Mesendoderm (in vitro differentiated cells): ENCODE measurements at regions not wholly inside any gene's neighbourhood (a gene's known extent, or its start where the extent isn't known, plus 50 kb on each side); places are given as distances from the start of the nearest gene placed in this dataset.

Source experiments
- DNase-seq: peaks from one replicate; pipeline ENCODE4 v3.0.0; 2013
- H2AK5ac ChIP-seq: 2 replicates; pipeline ENCODE4 v1.6.1; 2013; ENCODE audit warnings: low read length, inconsistent platforms
- H2BK120ac ChIP-seq: 2 replicates; pipeline ENCODE4 v1.6.1; 2013; ENCODE audit warnings: low read depth, mild to moderate bottlenecking, low read length, moderate library complexity, mixed read lengths
- H2BK15ac ChIP-seq: replicated peaks from 2 replicates; pipeline ENCODE4 v1.6.1; 2013; ENCODE audit warnings: low read depth, mild to moderate bottlenecking, moderate library complexity
- H2BK5ac ChIP-seq: 2 replicates; pipeline ENCODE4 v1.6.1; 2013; ENCODE audit warnings: low read length, inconsistent platforms
- H3K18ac ChIP-seq: 2 replicates; pipeline ENCODE4 v1.6.1; 2013; ENCODE audit warnings: mild to moderate bottlenecking, low read length, mixed read lengths
- H3K23ac ChIP-seq: one replicate; pipeline ENCODE4 v1.6.1; 2013; ENCODE audit warnings: low read length
- H3K27ac ChIP-seq: 2 replicates; pipeline ENCODE4 v1.5.1; 2013; ENCODE audit warnings: low read depth, mild to moderate bottlenecking, inconsistent platforms, low read length, moderate library complexity
- H3K27me3 ChIP-seq: 2 replicates; pipeline ENCODE4 v1.6.1; 2013; ENCODE audit warnings: low read length, control low read depth, mild to moderate bottlenecking, inconsistent platforms; ENCODE audit not compliant: insufficient read depth, poor library complexity
- H3K36me3 ChIP-seq: 2 replicates; pipeline ENCODE4 v1.6.1; 2013; ENCODE audit warnings: low read length, inconsistent platforms; ENCODE audit not compliant: control insufficient read depth, insufficient read depth
- H3K4ac ChIP-seq: one replicate; pipeline ENCODE4 v1.6.1; 2013; ENCODE audit warnings: low read depth, mild to moderate bottlenecking, low read length, moderate library complexity
- H3K4me1 ChIP-seq: 2 replicates; pipeline ENCODE4 v1.6.1; 2013; ENCODE audit warnings: low read depth, low read length, inconsistent platforms; ENCODE audit not compliant: control insufficient read depth
- H3K4me2 ChIP-seq: 2 replicates; pipeline ENCODE4 v1.6.1; 2013; ENCODE audit warnings: low read length
- H3K4me3 ChIP-seq: 2 replicates; pipeline ENCODE4 v1.5.1; 2013; ENCODE audit warnings: mild to moderate bottlenecking, low read length
- H3K56ac ChIP-seq: one replicate; pipeline ENCODE4 v1.6.1; 2013; ENCODE audit warnings: low read length
- H3K79me1 ChIP-seq: 2 replicates; pipeline ENCODE4 v1.6.1; 2013; ENCODE audit warnings: low read length, inconsistent platforms
- H3K79me2 ChIP-seq: 2 replicates; pipeline ENCODE4 v1.6.1; 2013; ENCODE audit warnings: mild to moderate bottlenecking, low read length; ENCODE audit not compliant: control insufficient read depth, insufficient read depth
- H3K9ac ChIP-seq: 2 replicates; pipeline ENCODE4 v1.6.1; 2013; ENCODE audit warnings: low read length, inconsistent platforms
- H4K5ac ChIP-seq: one replicate; pipeline ENCODE4 v1.6.1; 2013; ENCODE audit warnings: low read length
- H4K8ac ChIP-seq: one replicate; pipeline ENCODE4 v1.6.1; 2013; ENCODE audit warnings: low read depth, mild to moderate bottlenecking, control low read depth, low read length, moderate library complexity
- WGBS: extraction: QIAGEN DNeasy Blood & Tissue Kit; methylation state at CpG from one replicate; pipeline ENCODE4 v1.1.7; 2013; ENCODE audit warnings: low lambda C conversion rate, missing lambda C conversion rate; ENCODE audit not compliant: insufficient coverage; ENCODE audit errors: extremely low coverage; 5-methylcytosine and 5-hydroxymethylcytosine counted together

DNA sequence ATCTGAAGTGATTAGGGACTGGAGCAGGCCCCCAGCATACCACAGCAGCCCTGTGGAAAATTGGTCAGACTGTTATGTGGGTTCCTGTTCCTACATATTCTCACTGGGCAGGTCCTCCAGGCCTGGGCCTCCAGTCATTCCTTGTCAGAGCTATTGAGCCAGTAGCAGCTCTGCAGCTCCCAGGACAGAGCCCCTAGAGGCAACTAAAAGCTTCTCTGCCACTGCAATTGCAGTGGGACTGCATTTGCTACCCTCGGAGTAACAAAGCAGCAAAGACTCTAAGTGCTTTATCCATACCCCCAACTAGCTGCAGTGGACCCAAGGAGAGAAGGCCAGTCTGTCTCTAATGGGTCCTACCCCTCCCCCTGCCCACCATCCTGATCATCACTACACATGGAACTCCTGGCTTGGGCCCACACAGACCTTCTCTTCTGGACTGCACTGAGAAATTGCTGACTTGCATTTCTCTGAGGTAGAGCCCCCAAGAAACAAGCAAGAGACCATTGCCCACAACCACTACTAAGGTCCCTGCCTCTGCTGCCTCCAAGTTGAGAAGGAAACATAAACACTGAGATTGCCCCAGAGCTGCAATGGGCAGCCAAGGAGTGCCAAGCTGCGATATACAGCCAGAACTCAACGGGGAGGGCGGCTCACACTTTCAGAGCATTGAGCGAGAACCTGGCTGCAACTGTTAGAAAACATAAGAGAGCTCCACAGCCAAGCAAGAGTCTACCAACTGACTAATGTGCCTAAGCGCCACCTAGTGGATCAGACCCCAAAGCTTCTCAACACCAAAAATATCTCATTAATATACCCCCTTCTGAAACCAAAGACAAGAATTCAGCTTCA, 738.7 kb upstream of the NDST4 start:
- H3K36me3 ChIP-seq = no peaks in the 10 kb centered on the region
- no peak overlapping the region for H2AK5ac ChIP-seq
- no peaks in the 10 kb centered on the region for H3K27me3 ChIP-seq
- no peaks in the 10 kb centered on the region for H3K79me2 ChIP-seq
- H3K56ac ChIP-seq = peak overlapping the region; percentile 65
- H3K18ac ChIP-seq = peak overlapping the region; percentile 43
- no peak overlapping the region for H3K23ac ChIP-seq
- WGBS = no CpG with 5 or more reads among the region's 6 CpGs
- H4K5ac ChIP-seq = no peak overlapping the region
- H3K9ac ChIP-seq = no peak overlapping the region
- DNase-seq = peak; percentile 87
- H3K4me1 ChIP-seq = no peaks in the 10 kb centered on the region
- no peak overlapping the region for H2BK120ac ChIP-seq
- no peak overlapping the region for H3K27ac ChIP-seq
- no peak overlapping the region for H3K4me3 ChIP-seq
- no peak overlapping the region for H3K4ac ChIP-seq
- H2BK5ac ChIP-seq = no peak overlapping the region
- H2BK15ac ChIP-seq = peak overlapping the region; percentile 92
- no peak overlapping the region for H4K8ac ChIP-seq
- no peak overlapping the region for H3K4me2 ChIP-seq
- H3K79me1 ChIP-seq = no peaks in the 10 kb centered on the region

DNA sequence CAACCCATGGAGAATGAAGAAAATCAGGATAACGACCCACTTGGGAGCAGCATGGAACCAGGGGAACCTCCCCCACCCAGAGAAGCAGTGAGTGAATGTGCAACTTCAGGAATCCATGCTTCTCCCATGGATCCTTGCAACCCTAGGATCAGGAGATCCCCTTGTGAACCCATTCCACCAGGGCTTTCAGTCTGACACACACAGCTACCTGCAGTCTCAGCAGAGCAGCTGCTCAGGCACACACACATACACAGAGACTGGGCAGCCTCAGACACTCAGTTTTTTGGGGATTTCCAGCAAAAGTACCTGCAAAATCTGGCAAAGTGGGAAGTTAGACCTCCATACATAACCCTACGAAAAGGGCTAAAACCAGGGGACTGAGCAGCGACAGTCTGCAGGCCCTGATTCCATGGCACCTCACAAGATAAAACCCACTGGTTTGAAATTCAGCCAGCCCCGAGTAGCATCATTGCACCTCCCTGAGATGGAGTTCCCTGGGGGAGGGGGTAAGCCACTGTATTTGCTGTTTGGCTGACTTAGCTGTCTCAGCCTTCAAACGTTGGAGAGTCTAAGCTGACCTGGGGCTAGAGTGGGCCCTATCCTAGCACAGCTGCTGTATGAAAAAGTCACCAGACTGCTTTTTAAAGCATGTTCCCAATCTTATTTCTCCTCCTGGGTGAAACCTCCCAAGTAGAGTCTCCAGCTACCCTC, 737.5 kb upstream of the NDST4 start:
- H4K8ac ChIP-seq = no peak overlapping the region
- no peaks in the 10 kb centered on the region for H3K36me3 ChIP-seq
- H2AK5ac ChIP-seq = no peak overlapping the region
- H3K27me3 ChIP-seq = no peaks in the 10 kb centered on the region
- no peak overlapping the region for H2BK15ac ChIP-seq
- no peak overlapping the region for H4K5ac ChIP-seq
- no peak overlapping the region for H3K4ac ChIP-seq
- no peaks in the 10 kb centered on the region for H3K79me1 ChIP-seq
- DNase-seq = no peak
- no peak overlapping the region for H3K23ac ChIP-seq
- H2BK5ac ChIP-seq = no peak overlapping the region
- no peaks in the 10 kb centered on the region for H3K79me2 ChIP-seq
- no peak overlapping the region for H3K4me2 ChIP-seq
- H2BK120ac ChIP-seq = no peak overlapping the region
- WGBS = no CpG with 5 or more reads among the region's 5 CpGs
- no peak overlapping the region for H3K56ac ChIP-seq
- H3K18ac ChIP-seq = peak overlapping the region; percentile 16
- no peak overlapping the region for H3K4me3 ChIP-seq
- no peaks in the 10 kb centered on the region for H3K4me1 ChIP-seq
- H3K27ac ChIP-seq = no peak overlapping the region
- no peak overlapping the region for H3K9ac ChIP-seq

DNA sequence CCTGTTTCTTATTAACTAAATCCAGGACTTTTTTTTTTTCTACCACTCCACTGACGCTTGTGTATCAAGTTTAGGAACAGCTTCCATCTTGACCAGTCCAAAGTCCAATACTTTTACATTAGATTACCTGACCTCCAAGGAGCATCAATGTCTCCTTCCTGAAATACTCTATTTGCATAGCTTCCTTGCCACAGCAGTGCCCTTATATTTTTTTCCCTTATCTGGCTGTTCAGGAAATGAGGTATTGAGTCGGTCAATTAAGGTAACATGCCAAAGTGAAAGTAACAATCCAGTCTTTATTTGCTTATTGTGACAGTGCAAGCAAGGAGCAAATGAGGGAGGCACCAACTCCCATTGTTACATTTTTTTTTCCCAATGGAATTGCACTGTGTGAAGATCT, 730.8 kb upstream of the NDST4 start:
- Histone ChIP-seq H2AK5ac (no peak overlapping the region), H2BK5ac (no peak overlapping the region), H2BK120ac (no peak overlapping the region), H3K36me3 (no peaks in the 10 kb centered on the region), H3K9ac (no peak overlapping the region), H3K4ac (no peak overlapping the region), H3K4me2 (no peak overlapping the region), H2BK15ac (no peak overlapping the region), H3K23ac (no peak overlapping the region), H4K5ac (no peak overlapping the region), H3K27me3 (no peaks in the 10 kb centered on the region), H3K18ac (no peak overlapping the region), H3K79me1 (no peaks in the 10 kb centered on the region), H3K27ac (no peak overlapping the region), H3K79me2 (no peaks in the 10 kb centered on the region), H3K4me3 (no peak overlapping the region), H4K8ac (no peak overlapping the region), H3K56ac (no peak overlapping the region), H3K4me1 (no peaks in the 10 kb centered on the region)
- DNase-seq = peak; percentile 1
- WGBS = no CpG with 5 or more reads among the region's 2 CpGs

DNA sequence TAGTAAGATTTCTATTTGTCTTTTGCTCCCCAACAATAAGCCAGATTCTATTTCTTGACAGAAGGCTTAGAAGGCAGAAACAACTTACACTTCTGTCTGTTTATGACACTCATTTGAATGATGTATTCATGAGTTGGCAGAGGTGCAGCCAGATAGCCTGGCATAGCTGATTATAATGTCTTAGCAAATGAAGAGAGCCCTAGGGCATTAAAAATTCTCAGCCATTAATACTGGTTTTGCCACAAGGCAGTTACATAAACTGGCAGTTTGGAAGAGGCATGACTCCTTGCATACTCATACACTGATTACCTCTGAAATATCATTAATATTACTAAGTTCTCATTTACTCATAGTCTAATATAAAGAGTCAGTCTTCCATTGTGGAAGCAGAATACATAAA, 728.5 kb upstream of the NDST4 start:
- no peak overlapping the region for H2AK5ac ChIP-seq
- no peak overlapping the region for H2BK15ac ChIP-seq
- H3K79me2 ChIP-seq = no peaks in the 10 kb centered on the region
- H3K56ac ChIP-seq = no peak overlapping the region
- no peak overlapping the region for H3K27ac ChIP-seq
- H3K4me3 ChIP-seq = no peak overlapping the region
- no peak overlapping the region for H3K18ac ChIP-seq
- no peak overlapping the region for H4K8ac ChIP-seq
- no peak overlapping the region for H3K4ac ChIP-seq
- H3K36me3 ChIP-seq = no peaks in the 10 kb centered on the region
- H2BK120ac ChIP-seq = no peak overlapping the region
- no peaks in the 10 kb centered on the region for H3K27me3 ChIP-seq
- no peak overlapping the region for H3K23ac ChIP-seq
- no peak overlapping the region for H3K9ac ChIP-seq
- no peak for DNase-seq
- H3K4me1 ChIP-seq = no peaks in the 10 kb centered on the region
- H3K79me1 ChIP-seq = no peaks in the 10 kb centered on the region
- no peak overlapping the region for H2BK5ac ChIP-seq
- no peak overlapping the region for H3K4me2 ChIP-seq
- H4K5ac ChIP-seq = no peak overlapping the region

DNA sequence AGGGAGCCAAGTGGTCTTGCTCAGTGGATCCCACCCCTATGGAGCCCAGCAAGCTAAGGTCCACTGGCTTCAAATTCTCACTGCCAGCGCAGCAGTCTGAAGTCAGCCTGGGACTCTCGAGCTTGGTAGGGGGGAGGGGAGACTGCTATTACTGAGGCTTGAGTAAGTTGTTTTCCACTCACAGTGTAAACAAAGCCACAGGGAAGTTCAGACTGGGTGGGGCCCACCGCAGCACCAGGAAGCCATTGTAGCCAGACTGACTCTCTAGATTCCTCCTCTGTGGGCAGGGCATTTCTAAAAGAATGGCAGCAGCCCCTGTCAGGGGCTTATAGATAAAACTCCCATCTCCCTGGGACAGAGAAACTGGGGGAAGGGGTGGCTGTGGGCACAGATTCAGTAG, 721.0 kb upstream of the NDST4 start:
- Histone ChIP-seq H2AK5ac (no peak overlapping the region), H2BK5ac (no peak overlapping the region), H4K5ac (no peak overlapping the region), H4K8ac (no peak overlapping the region), H2BK15ac (no peak overlapping the region), H2BK120ac (no peak overlapping the region), H3K4me2 (no peak overlapping the region), H3K79me2 (no peaks in the 10 kb centered on the region), H3K36me3 (no peaks in the 10 kb centered on the region), H3K56ac (no peak overlapping the region), H3K18ac (no peak overlapping the region), H3K23ac (no peak overlapping the region), H3K4me3 (no peak overlapping the region), H3K9ac (no peak overlapping the region), H3K4ac (no peak overlapping the region), H3K27ac (no peak overlapping the region), H3K4me1 (no peaks in the 10 kb centered on the region), H3K27me3 (no peaks in the 10 kb centered on the region), H3K79me1 (no peaks in the 10 kb centered on the region)
- peak; percentile 1 for DNase-seq
- no CpG with 5 or more reads among the region's 3 CpGs for WGBS
